ENCODE measurements at regions not wholly inside any gene's neighbourhood (a gene's known extent, or its start where the extent isn't known, plus 50 kb on each side); places are given as distances from the start of the nearest gene placed in this dataset.

DNA sequence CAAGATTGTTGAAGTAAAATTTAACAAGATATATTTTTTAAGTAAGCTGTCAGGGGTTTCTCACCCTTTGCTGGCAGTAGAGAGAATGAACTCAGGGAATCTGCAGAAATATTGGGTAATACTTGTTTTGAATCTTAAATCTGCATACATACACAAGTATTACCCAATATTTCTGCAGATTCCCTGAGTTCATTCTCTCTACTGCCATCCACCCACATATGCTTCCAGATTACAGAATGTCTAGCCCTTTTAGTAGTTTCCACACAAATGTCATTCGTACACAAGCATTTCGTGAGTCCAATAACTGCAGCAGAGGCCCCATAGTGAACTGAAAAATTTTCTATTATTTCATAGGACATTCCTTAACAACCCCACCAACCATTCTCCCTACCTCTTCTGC, 69.6 kb upstream of the TNFRSF21 start:
- no peaks in the 10 kb centered on the region for H3K9me3 ChIP-seq
- DNase-seq (no peak), ATAC-seq (no peak)
- no peaks in the 10 kb centered on the region for H3K36me3 ChIP-seq (replicated peaks in 1 of 2; ENCODE audit: insufficient read depth in 1 of 2, low read depth in 2 of 2)
- no peak overlapping the region for H3K27ac ChIP-seq
- no peaks in the 10 kb centered on the region for H3K4me1 ChIP-seq
- intact Hi-C loops (cut with DNase I): no loop called here
- H3K4me3 ChIP-seq: no peak overlapping the region
- no peaks in the 10 kb centered on the region for H3K27me3 ChIP-seq
- TF ChIP-seq, protein P1, sequence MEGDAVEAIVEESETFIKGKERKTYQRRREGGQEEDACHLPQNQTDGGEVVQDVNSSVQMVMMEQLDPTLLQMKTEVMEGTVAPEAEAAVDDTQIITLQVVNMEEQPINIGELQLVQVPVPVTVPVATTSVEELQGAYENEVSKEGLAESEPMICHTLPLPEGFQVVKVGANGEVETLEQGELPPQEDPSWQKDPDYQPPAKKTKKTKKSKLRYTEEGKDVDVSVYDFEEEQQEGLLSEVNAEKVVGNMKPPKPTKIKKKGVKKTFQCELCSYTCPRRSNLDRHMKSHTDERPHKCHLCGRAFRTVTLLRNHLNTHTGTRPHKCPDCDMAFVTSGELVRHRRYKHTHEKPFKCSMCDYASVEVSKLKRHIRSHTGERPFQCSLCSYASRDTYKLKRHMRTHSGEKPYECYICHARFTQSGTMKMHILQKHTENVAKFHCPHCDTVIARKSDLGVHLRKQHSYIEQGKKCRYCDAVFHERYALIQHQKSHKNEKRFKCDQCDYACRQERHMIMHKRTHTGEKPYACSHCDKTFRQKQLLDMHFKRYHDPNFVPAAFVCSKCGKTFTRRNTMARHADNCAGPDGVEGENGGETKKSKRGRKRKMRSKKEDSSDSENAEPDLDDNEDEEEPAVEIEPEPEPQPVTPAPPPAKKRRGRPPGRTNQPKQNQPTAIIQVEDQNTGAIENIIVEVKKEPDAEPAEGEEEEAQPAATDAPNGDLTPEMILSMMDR (IDR thresholded peaks at IDR 0.05): no peak
- no peak for TF ChIP-seq POLR2A (IDR thresholded peaks at IDR 0.05)
- WGBS, 2 donors: 71 to 89% methylated on average over 2 of the region's 2 CpGs

DNA sequence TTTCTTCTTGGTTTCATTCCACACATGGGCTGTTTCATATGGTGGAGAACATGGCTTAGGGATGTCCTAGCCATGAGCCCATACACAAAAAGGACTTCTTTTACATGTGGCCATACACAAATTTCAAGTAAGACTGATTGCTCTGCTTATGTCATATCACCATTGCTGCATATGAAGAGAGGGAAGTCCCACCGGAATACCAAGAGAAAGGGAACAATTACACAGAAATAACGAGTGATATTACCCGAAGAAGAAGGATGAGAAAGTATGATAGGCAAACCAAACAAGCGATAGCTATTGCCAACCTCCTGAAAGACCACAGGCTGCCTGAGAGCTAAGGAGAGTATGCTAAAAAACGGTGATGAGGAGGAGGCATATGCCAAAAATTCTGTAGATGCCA, 70.5 kb upstream of the TNFRSF21 start:
- Histone ChIP-seq H3K9me3 (no peaks in the 10 kb centered on the region), H3K27me3 (no peaks in the 10 kb centered on the region), H3K27ac (no peak overlapping the region), H3K36me3 (replicated peaks in 1 of 2; ENCODE audit: insufficient read depth in 1 of 2, low read depth in 2 of 2) (no peaks in the 10 kb centered on the region), H3K4me1 (no peaks in the 10 kb centered on the region), H3K4me3 (no peak overlapping the region)
- ATAC-seq: no peak
- 68 to 81% methylated on average over 5 of the region's 5 CpGs for WGBS, 2 donors
- TF ChIP-seq, protein P1 (IDR thresholded peaks at IDR 0.05): no peak
- no peak for TF ChIP-seq POLR2A (IDR thresholded peaks at IDR 0.05)
- intact Hi-C loops (cut with DNase I): no loop called here
- DNase-seq: no peak

DNA sequence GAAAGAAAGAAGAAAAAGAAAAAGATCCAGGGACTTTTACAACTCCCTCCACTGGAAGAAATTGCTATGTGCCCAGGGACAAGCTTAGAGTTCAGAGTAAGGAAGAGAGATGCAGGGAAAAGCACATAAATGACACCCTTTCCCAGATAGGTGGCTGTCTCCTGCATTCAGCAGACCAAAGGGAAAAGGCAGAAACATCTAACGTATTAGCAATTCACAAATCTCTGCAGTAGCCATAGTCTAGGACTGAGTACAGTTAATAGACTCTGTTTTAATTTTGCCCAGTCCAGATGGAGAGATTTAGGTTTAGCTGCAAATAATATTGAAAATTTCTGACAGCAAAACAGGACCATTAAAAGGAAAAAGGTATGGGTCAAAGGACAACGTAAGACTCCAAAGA, 71.3 kb upstream of the TNFRSF21 start:
- Histone ChIP-seq H3K4me3 (no peak overlapping the region), H3K4me1 (no peaks in the 10 kb centered on the region), H3K9me3 (no peaks in the 10 kb centered on the region), H3K36me3 (replicated peaks in 1 of 2; ENCODE audit: insufficient read depth in 1 of 2, low read depth in 2 of 2) (no peaks in the 10 kb centered on the region), H3K27me3 (no peaks in the 10 kb centered on the region), H3K27ac (no peak overlapping the region)
- intact Hi-C loops (cut with DNase I): no loop called here
- ATAC-seq (no peak), DNase-seq (no peak)
- no peak for TF ChIP-seq POLR2A (IDR thresholded peaks at IDR 0.05)
- TF ChIP-seq, protein P1 (IDR thresholded peaks at IDR 0.05): no peak
- 74 to 79% methylated on average over 2 of the region's 2 CpGs for WGBS, 2 donors

DNA sequence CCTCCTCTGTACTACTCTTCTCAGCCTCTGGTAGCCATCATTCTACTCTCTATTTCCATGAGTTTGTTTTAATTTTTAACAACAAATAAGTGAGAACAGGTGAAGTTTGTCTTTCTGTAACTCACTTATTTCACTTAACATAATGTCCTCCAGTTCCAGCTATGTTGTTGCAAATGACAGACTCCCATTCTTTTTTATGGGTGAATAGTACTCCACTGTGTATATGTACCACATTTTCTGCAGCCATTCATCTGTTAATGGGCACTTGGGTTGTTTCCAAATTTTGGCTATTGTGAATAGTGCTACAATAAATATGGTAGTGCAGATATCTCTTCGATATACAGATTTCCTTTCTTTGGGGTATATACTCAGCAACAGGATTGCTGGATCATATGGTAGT, 73.7 kb upstream of the TNFRSF21 start:
- ATAC-seq: no peak
- DNase-seq: no peak
- Histone ChIP-seq H3K4me3 (no peak overlapping the region), H3K27me3 (no peaks in the 10 kb centered on the region), H3K27ac (no peak overlapping the region), H3K4me1 (no peaks in the 10 kb centered on the region), H3K9me3 (no peaks in the 10 kb centered on the region), H3K36me3 (replicated peaks in 1 of 2; ENCODE audit: insufficient read depth in 1 of 2, low read depth in 2 of 2) (no peaks in the 10 kb centered on the region)
- TF ChIP-seq, protein P1 (IDR thresholded peaks at IDR 0.05): no peak
- no peak for TF ChIP-seq POLR2A (IDR thresholded peaks at IDR 0.05)
- 96% methylated on average over 1 of the region's 1 CpG for WGBS, 2 donors
- intact Hi-C loops (cut with DNase I): no loop called here

DNA sequence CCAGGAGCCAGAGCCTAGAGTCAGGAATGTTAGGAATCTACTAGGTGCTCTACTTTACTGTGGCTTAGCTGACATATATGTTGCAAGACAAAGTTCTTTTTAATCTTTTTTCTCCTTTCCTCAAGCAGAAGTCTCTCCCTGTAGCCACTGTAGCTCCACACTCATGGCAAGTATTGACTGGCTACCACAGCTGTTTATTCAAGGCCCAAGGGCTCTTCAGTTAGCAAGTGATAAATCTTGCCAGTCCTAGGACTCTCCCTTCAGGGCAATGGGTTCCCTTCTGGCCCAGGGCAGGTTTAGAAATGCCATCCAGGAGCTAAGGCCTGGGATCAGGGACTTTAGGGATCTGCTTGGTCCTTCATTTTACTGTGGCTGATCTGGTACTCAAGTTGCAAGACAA, 82.0 kb upstream of the TNFRSF21 start:
- Histone ChIP-seq H3K9me3 (no peaks in the 10 kb centered on the region), H3K27me3 (no peaks in the 10 kb centered on the region), H3K4me1 (no peaks in the 10 kb centered on the region), H3K36me3 (replicated peaks in 1 of 2; ENCODE audit: insufficient read depth in 1 of 2, low read depth in 2 of 2) (no peaks in the 10 kb centered on the region), H3K4me3 (no peak overlapping the region), H3K27ac (no peak overlapping the region)
- no peak for DNase-seq
- TF ChIP-seq, protein P1 (IDR thresholded peaks at IDR 0.05): no peak
- no peak for TF ChIP-seq POLR2A (IDR thresholded peaks at IDR 0.05)
- intact Hi-C loops (cut with DNase I): no loop called here
- ATAC-seq: no peak
